ENCODE measurements at regions not wholly inside any gene's neighbourhood (a gene's known extent, or its start where the extent isn't known, plus 50 kb on each side); places are given as distances from the start of the nearest gene placed in this dataset.

DNA sequence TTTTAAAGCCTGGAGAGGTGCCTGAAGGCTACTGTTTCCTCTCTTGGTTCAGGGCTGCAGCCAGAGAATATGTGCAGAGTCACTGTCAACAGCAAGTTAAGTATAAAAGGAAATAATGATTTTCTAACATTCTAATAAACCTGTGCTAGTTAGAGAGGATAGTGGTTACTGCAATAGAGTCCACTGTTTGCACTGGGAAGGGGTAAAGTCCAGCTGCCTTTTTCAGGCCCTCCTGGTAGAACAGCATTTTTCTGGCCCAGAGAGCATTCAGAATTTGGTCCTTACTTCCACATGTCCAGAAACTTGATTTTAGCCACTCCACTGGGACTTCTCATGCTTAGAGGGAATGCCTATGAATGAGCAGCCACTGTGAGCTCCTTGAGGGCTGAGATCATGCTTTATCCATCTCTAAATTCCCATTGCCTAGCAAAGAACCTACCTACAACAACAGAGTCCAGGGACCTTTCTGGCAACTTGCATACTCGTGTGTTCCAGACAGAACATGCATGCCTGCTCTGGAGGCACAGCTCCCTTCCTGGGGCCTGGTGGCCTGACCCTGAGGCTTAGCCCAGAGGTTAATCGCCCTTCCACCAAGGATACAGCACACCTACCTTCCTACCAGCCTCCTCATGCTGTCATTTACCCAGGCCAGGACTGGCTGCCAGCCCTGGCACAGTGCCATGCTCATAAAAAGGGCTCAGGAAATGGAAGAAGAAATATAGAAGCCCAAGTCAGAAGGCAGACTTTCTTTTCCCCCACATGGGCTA lies 50.3 kb upstream of the ATP13A3 start:
- TF ChIP-seq, protein P1, sequence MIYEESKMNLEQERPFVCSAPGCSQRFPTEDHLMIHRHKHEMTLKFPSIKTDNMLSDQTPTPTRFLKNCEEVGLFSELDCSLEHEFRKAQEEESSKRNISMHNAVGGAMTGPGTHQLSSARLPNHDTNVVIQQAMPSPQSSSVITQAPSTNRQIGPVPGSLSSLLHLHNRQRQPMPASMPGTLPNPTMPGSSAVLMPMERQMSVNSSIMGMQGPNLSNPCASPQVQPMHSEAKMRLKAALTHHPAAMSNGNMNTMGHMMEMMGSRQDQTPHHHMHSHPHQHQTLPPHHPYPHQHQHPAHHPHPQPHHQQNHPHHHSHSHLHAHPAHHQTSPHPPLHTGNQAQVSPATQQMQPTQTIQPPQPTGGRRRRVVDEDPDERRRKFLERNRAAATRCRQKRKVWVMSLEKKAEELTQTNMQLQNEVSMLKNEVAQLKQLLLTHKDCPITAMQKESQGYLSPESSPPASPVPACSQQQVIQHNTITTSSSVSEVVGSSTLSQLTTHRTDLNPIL (CRISPR knock-in tag; IDR thresholded peaks at IDR 0.05; ENCODE audit: low read depth) = no peak
- TF ChIP-seq RARB (CRISPR knock-in tag; IDR thresholded peaks at IDR 0.05) (no peak), ZNF8 (CRISPR knock-in tag; IDR thresholded peaks at IDR 0.05) (no peak), GLIS3 (CRISPR knock-in tag; IDR thresholded peaks at IDR 0.05) (no peak), ISL1 (CRISPR knock-in tag; IDR thresholded peaks at IDR 0.05) (no peak), ZC3H10 (CRISPR knock-in tag; IDR thresholded peaks at IDR 0.05) (no peak), SNAI2 (CRISPR knock-in tag; IDR thresholded peaks at IDR 0.05) (no peak), ZNF70 (CRISPR knock-in tag; IDR thresholded peaks at IDR 0.05) (no peak), TOX (CRISPR knock-in tag; IDR thresholded peaks at IDR 0.05; ENCODE audit: borderline replicate concordance) (no peak), ZNF565 (CRISPR knock-in tag; conservative IDR thresholded peaks at IDR 0.05; ENCODE audit: low read depth) (no peak), BACH2 (CRISPR knock-in tag; IDR thresholded peaks at IDR 0.05; ENCODE audit: borderline replicate concordance) (no peak), OSR1 (CRISPR knock-in tag; IDR thresholded peaks at IDR 0.05) (no peak), PPARA (CRISPR knock-in tag; IDR thresholded peaks at IDR 0.05; ENCODE audit: borderline replicate concordance) (no peak), ARNTL (CRISPR knock-in tag; IDR thresholded peaks at IDR 0.05; ENCODE audit: borderline replicate concordance, low read depth) (no peak)
- TF ChIP-seq, protein P2, sequence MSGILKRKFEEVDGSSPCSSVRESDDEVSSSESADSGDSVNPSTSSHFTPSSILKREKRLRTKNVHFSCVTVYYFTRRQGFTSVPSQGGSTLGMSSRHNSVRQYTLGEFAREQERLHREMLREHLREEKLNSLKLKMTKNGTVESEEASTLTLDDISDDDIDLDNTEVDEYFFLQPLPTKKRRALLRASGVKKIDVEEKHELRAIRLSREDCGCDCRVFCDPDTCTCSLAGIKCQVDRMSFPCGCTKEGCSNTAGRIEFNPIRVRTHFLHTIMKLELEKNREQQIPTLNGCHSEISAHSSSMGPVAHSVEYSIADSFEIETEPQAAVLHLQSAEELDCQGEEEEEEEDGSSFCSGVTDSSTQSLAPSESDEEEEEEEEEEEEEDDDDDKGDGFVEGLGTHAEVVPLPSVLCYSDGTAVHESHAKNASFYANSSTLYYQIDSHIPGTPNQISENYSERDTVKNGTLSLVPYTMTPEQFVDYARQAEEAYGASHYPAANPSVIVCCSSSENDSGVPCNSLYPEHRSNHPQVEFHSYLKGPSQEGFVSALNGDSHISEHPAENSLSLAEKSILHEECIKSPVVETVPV (CRISPR knock-in tag; IDR thresholded peaks at IDR 0.05) = no peak
- TF ChIP-seq, protein P3, sequence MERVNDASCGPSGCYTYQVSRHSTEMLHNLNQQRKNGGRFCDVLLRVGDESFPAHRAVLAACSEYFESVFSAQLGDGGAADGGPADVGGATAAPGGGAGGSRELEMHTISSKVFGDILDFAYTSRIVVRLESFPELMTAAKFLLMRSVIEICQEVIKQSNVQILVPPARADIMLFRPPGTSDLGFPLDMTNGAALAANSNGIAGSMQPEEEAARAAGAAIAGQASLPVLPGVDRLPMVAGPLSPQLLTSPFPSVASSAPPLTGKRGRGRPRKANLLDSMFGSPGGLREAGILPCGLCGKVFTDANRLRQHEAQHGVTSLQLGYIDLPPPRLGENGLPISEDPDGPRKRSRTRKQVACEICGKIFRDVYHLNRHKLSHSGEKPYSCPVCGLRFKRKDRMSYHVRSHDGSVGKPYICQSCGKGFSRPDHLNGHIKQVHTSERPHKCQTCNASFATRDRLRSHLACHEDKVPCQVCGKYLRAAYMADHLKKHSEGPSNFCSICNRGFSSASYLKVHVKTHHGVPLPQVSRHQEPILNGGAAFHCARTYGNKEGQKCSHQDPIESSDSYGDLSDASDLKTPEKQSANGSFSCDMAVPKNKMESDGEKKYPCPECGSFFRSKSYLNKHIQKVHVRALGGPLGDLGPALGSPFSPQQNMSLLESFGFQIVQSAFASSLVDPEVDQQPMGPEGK (CRISPR knock-in tag; IDR thresholded peaks at IDR 0.05; ENCODE audit: borderline replicate concordance) = no peak
- TF ChIP-seq, protein P4, sequence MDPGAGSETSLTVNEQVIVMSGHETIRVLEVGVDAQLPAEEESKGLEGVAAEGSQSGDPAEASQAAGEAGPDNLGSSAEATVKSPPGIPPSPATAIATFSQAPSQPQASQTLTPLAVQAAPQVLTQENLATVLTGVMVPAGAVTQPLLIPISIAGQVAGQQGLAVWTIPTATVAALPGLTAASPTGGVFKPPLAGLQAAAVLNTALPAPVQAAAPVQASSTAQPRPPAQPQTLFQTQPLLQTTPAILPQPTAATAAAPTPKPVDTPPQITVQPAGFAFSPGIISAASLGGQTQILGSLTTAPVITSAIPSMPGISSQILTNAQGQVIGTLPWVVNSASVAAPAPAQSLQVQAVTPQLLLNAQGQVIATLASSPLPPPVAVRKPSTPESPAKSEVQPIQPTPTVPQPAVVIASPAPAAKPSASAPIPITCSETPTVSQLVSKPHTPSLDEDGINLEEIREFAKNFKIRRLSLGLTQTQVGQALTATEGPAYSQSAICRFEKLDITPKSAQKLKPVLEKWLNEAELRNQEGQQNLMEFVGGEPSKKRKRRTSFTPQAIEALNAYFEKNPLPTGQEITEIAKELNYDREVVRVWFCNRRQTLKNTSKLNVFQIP (CRISPR knock-in tag; IDR thresholded peaks at IDR 0.05; ENCODE audit: borderline replicate concordance, low read depth) = no peak
- ATAC-seq = peak; percentile 72

All from SK-N-SH treated with all-trans-retinoic acid at 6 μM for 48 hours (cell line).